H1 (cell line): ENCODE measurements at regions not wholly inside any gene's neighbourhood (a gene's known extent, or its start where the extent isn't known, plus 50 kb on each side); places are given as distances from the start of the nearest gene placed in this dataset.

Source experiments
- CTCF ChIP-seq, 3 experiments: IDR thresholded peaks; 1 replicate in 2 of 3; 2 replicates in 1 of 3; pipeline versions ENCODE4 v1.5.1 to v1.6.1; 2011; ENCODE audit warnings: low read length in 3 of 3, mild to moderate bottlenecking in 3 of 3, inconsistent platforms in 2 of 3, low read depth in 1 of 3, moderate library complexity in 1 of 3; ENCODE audit not compliant: insufficient read depth in 1 of 3; ENCODE audit errors: control extremely low read depth in 1 of 3
- FOSL1 ChIP-seq: IDR thresholded peaks from 2 replicates; pipeline ENCODE4 v1.6.1; 2011; ENCODE audit warnings: mild to moderate bottlenecking, low read depth, low read length, moderate library complexity; ENCODE audit not compliant: insufficient read depth
- GTF2F1 ChIP-seq: IDR thresholded peaks from 2 replicates; pipeline ENCODE4 v1.6.1; 2012; ENCODE audit warnings: low read depth, low read length, improper control_type of control experiment, borderline replicate concordance
- JUN ChIP-seq: IDR thresholded peaks from 2 replicates; pipeline ENCODE4 v1.6.1; 2011; ENCODE audit warnings: low read depth, mild to moderate bottlenecking, improper control_type of control experiment, low read length
- POLR2A ChIP-seq, 2 experiments: IDR thresholded peaks; 1 replicate in 1 of 2; 2 replicates in 1 of 2; pipeline ENCODE4 v1.6.1; 2011; ENCODE audit warnings: low read depth in 2 of 2, low read length in 2 of 2, mild to moderate bottlenecking in 2 of 2; ENCODE audit errors: control extremely low read depth in 1 of 2
- POLR2AphosphoS5 ChIP-seq: IDR thresholded peaks from 2 replicates; pipeline ENCODE4 v1.6.1; 2011; ENCODE audit warnings: low read depth, low read length
- RAD21 ChIP-seq, 2 experiments: IDR thresholded peaks in 1 of 2; conservative IDR thresholded peaks in 1 of 2; 2 replicates each; pipeline ENCODE4 v1.6.1; 2011; ENCODE audit warnings: low read depth in 2 of 2, low read length in 2 of 2, improper control_type of control experiment in 1 of 2, inconsistent platforms in 1 of 2, mild to moderate bottlenecking in 1 of 2, moderate library complexity in 1 of 2
- RFX5 ChIP-seq: IDR thresholded peaks from 2 replicates; pipeline ENCODE4 v1.6.1; 2011; ENCODE audit warnings: low read depth, low read length, improper control_type of control experiment, borderline replicate concordance
- RXRA ChIP-seq: IDR thresholded peaks from 2 replicates; pipeline ENCODE4 v1.6.1; 2011; ENCODE audit warnings: low read depth, mild to moderate bottlenecking, low read length, moderate library complexity; ENCODE audit not compliant: insufficient read depth
- SUZ12 ChIP-seq: fragments of 200-600 bp; sonication (generic); IDR thresholded peaks from 2 replicates; pipeline ENCODE4 v1.6.1; 2012; ENCODE audit warnings: mild to moderate bottlenecking, inconsistent platforms, low read length, moderate library complexity, mixed read lengths
- TAF1 ChIP-seq: IDR thresholded peaks from 2 replicates; pipeline ENCODE4 v1.6.1; 2011; ENCODE audit warnings: mild to moderate bottlenecking, low read depth, low read length
- TCF12 ChIP-seq: IDR thresholded peaks from 2 replicates; pipeline ENCODE4 v1.6.1; 2011; ENCODE audit warnings: low read depth, mild to moderate bottlenecking, low read length
- ZNF274 ChIP-seq: IDR thresholded peaks from 2 replicates; pipeline ENCODE4 v1.7.0; 2012; ENCODE audit warnings: low read length, borderline replicate concordance; ENCODE audit errors: extremely low read depth

DNA sequence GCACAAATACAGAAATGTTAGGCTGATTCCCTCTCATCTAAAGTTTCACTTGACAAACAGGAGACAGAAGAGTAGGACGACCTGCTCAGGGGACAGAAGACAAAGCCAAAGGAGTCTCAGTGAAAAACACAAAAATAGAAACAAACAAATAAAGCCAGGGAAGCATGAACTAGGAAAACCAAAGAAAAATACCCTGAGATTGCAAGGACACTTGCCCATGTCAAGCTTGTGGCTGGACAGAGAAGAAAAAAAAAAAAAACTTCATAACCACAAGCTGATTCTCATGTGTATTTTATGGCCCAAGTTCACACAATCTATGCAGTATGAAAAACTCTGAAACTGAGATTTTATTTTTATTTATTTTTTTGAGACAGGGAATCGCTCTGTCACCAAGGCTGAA is 85.6 kb upstream of the BEND6 start:
- no peak for TF ChIP-seq TCF12
- no peak for TF ChIP-seq TAF1
- no peak for TF ChIP-seq RAD21 (IDR thresholded peaks at IDR 0.05 in 1 of 2, conservative IDR thresholded peaks at IDR 0.05 in 1 of 2; ENCODE audit: low read depth in 2 of 2, low read length in 2 of 2)
- TF ChIP-seq CTCF (IDR thresholded peaks at IDR 0.05; ENCODE audit: control extremely low read depth in 1 of 3, insufficient read depth in 1 of 3, low read depth in 1 of 3, low read length in 3 of 3) = no peak
- no peak for TF ChIP-seq SUZ12
- no peak for TF ChIP-seq ZNF274
- no peak for TF ChIP-seq POLR2A (IDR thresholded peaks at IDR 0.05; ENCODE audit: control extremely low read depth in 1 of 2, low read depth in 2 of 2, low read length in 2 of 2)
- no peak for TF ChIP-seq RXRA
- no peak for TF ChIP-seq GTF2F1
- no peak for TF ChIP-seq RFX5
- TF ChIP-seq FOSL1 = no peak
- TF ChIP-seq POLR2AphosphoS5 = no peak
- no peak for TF ChIP-seq JUN
